HepG2 (cell line): ENCODE measurements at regions not wholly inside any gene's neighbourhood (a gene's known extent, or its start where the extent isn't known, plus 50 kb on each side); places are given as distances from the start of the nearest gene placed in this dataset.

Experiments
- ARNTL ChIP-seq: sonication (generic); formaldehyde crosslinking; IDR thresholded peaks from 2 replicates; pipeline ENCODE4 v1.4.0; 2020; ENCODE audit warnings: mild to moderate bottlenecking, missing genetic modification reagents
- DMAP1 ChIP-seq: IDR thresholded peaks from 2 replicates; pipeline ENCODE4 v1.6.1; 2016
- EP300 ChIP-seq, 3 experiments: sonication (generic) in 1 of 3; formaldehyde crosslinking in 1 of 3; IDR thresholded peaks; 2 replicates each; pipeline versions ENCODE4 v1.5.1 to v1.6.1; 2011 to 2020; ENCODE audit warnings: low read depth in 2 of 3, low read length in 2 of 3, borderline replicate concordance in 1 of 3, improper control_type of control experiment in 1 of 3, mild to moderate bottlenecking in 1 of 3, missing genetic modification reagents in 1 of 3, moderate library complexity in 1 of 3
- FOXA3 ChIP-seq: IDR thresholded peaks from 2 replicates; pipeline ENCODE4 v1.6.1; 2016; ENCODE audit warnings: missing genetic modification reagents, missing compliant biosample characterization
- HNF4A ChIP-seq: sonication (generic); formaldehyde crosslinking; IDR thresholded peaks from 2 replicates; pipeline ENCODE4 v1.4.0; 2020; ENCODE audit warnings: missing genetic modification reagents
- JUND ChIP-seq: sonication (generic); formaldehyde crosslinking; IDR thresholded peaks from 2 replicates; pipeline ENCODE4 v1.8.0; 2022; ENCODE audit warnings: mild to moderate bottlenecking, missing genetic modification reagents
- KLF6 ChIP-seq: IDR thresholded peaks from 2 replicates; pipeline ENCODE4 v1.8.0; 2016; ENCODE audit warnings: missing biosample characterization, missing genetic modification reagents
- MXD4 ChIP-seq: IDR thresholded peaks from 2 replicates; pipeline ENCODE4 v1.6.1; 2016; ENCODE audit warnings: mild to moderate bottlenecking, missing biosample characterization, missing genetic modification reagents
- NCOR1 ChIP-seq: fragments of 200-600 bp; sonication (generic); IDR thresholded peaks from 2 replicates; pipeline ENCODE4 v1.7.0; 2017; ENCODE audit warnings: antibody characterized with exemption, low read length, borderline replicate concordance
- NKX3-1 ChIP-seq: sonication (generic); formaldehyde crosslinking; IDR thresholded peaks from 2 replicates; pipeline ENCODE4 v1.5.0; 2020; ENCODE audit warnings: missing genetic modification reagents
- NR2F6 ChIP-seq, 2 experiments: IDR thresholded peaks; 2 replicates each; pipeline ENCODE4 v1.6.1; 2016; ENCODE audit warnings: antibody characterized with exemption in 1 of 2, mild to moderate bottlenecking in 1 of 2
- PPARG ChIP-seq: conservative IDR thresholded peaks from 2 replicates; pipeline ENCODE4 v1.6.1; 2016; ENCODE audit warnings: missing biosample characterization, missing genetic modification reagents
- RXRB ChIP-seq: IDR thresholded peaks from 2 replicates; pipeline ENCODE4 v1.6.1; 2016; ENCODE audit warnings: borderline replicate concordance, missing genetic modification reagents, missing compliant biosample characterization
- SMC3 ChIP-seq: IDR thresholded peaks from 2 replicates; pipeline ENCODE4 v1.6.1; 2011; ENCODE audit warnings: low read length, improper control_type of control experiment
- SRY ChIP-seq: sonication (generic); formaldehyde crosslinking; IDR thresholded peaks from 2 replicates; pipeline ENCODE4 v1.8.0; 2022; ENCODE audit warnings: mild to moderate bottlenecking, missing genetic modification reagents
- TARDBP ChIP-seq: sonication (generic); formaldehyde crosslinking; IDR thresholded peaks from 2 replicates; pipeline ENCODE4 v1.8.0; 2022; ENCODE audit warnings: mild to moderate bottlenecking, missing genetic modification reagents
- ZFX ChIP-seq: sonication (generic); formaldehyde crosslinking; IDR thresholded peaks from 2 replicates; pipeline ENCODE4 v1.4.0; 2020; ENCODE audit warnings: mild to moderate bottlenecking, low read depth, missing genetic modification reagents, moderate library complexity
- ZMYM4 ChIP-seq: sonication (generic); formaldehyde crosslinking; IDR thresholded peaks from 2 replicates; pipeline ENCODE4 v1.8.1; 2023; ENCODE audit warnings: mild to moderate bottlenecking, missing genetic modification reagents
- TF ChIP-seq, protein P1 (sequence below): sonication (generic); formaldehyde crosslinking; IDR thresholded peaks from 2 replicates; pipeline ENCODE4 v1.4.0; 2020; ENCODE audit warnings: mild to moderate bottlenecking, missing genetic modification reagents
- TF ChIP-seq, protein P2 (sequence below): sonication (generic); formaldehyde crosslinking; IDR thresholded peaks from 2 replicates; pipeline ENCODE4 v1.4.0; 2020; ENCODE audit warnings: missing genetic modification reagents
- TF ChIP-seq, protein P3 (sequence below): sonication (generic); formaldehyde crosslinking; IDR thresholded peaks from 2 replicates; pipeline ENCODE4 v1.5.0; 2020; ENCODE audit warnings: missing genetic modification reagents, mild to moderate bottlenecking, borderline replicate concordance
- TF ChIP-seq, protein P4 (sequence below): sonication (generic); formaldehyde crosslinking; IDR thresholded peaks from 2 replicates; pipeline ENCODE4 v1.9.0; 2022; ENCODE audit warnings: low read depth, missing genetic modification reagents
- TF ChIP-seq, protein P5 (sequence below): sonication (generic); formaldehyde crosslinking; IDR thresholded peaks from 2 replicates; pipeline ENCODE4 v1.5.0; 2020; ENCODE audit warnings: mild to moderate bottlenecking, missing genetic modification reagents, moderate library complexity

DNA sequence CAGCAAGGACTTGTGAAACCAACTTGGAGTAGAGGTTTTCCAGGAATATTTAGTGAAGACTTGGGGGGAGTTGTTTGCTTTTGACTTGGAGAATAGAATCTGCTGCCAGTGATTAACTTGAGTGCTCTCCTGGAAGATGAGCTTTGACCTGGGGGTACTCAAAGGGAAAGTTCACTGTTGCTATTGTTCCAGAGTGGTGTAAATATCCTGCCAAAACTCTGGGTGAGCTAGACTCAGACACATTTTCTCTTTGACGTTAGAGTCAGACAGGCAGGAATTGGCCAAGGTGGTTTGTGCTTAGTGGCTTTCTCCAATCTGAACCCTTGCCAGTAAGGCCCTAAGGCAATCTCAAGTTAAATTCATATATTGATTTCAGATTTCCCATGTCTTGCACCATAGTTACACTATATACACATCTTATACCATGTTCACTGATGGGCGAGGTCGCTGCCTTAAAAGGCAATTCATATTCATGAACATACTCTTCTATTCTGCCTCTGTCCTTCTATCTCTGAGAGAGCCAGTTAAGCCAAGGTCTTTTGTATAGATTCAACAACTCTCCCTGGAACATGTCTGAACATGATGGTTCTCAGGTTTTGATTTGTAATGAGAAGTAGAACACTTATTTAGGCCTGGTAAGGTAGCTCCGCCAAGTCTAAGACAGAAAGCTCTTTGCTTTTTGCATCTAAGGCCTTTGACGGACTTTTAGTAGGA, 204.6 kb upstream of the SLC38A2 start (continued):
- TF ChIP-seq, protein P1, sequence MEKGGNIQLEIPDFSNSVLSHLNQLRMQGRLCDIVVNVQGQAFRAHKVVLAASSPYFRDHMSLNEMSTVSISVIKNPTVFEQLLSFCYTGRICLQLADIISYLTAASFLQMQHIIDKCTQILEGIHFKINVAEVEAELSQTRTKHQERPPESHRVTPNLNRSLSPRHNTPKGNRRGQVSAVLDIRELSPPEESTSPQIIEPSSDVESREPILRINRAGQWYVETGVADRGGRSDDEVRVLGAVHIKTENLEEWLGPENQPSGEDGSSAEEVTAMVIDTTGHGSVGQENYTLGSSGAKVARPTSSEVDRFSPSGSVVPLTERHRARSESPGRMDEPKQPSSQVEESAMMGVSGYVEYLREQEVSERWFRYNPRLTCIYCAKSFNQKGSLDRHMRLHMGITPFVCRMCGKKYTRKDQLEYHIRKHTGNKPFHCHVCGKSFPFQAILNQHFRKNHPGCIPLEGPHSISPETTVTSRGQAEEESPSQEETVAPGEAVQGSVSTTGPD (CRISPR knock-in tag): 0 out of 2 replicates have a peak, but pooled peaks have one; percentile 50
- no peak for TF ChIP-seq MXD4 (CRISPR knock-in tag)
- no peak for TF ChIP-seq ZFX (CRISPR knock-in tag)
- TF ChIP-seq RXRB (CRISPR knock-in tag): peak; percentile 45
- TF ChIP-seq, protein P2, sequence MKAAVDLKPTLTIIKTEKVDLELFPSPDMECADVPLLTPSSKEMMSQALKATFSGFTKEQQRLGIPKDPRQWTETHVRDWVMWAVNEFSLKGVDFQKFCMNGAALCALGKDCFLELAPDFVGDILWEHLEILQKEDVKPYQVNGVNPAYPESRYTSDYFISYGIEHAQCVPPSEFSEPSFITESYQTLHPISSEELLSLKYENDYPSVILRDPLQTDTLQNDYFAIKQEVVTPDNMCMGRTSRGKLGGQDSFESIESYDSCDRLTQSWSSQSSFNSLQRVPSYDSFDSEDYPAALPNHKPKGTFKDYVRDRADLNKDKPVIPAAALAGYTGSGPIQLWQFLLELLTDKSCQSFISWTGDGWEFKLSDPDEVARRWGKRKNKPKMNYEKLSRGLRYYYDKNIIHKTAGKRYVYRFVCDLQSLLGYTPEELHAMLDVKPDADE (CRISPR knock-in tag): no peak
- no peak for TF ChIP-seq SRY
- peak; percentile 44; the same call in 1 of the 2 replicates for TF ChIP-seq NR2F6 (IDR thresholded peaks at IDR 0.05)
- 0 out of 2 replicates have a peak, but pooled peaks have one; percentile 28 for TF ChIP-seq NR2F6 (CRISPR knock-in tag; IDR thresholded peaks at IDR 0.05)
- TF ChIP-seq, protein P3, sequence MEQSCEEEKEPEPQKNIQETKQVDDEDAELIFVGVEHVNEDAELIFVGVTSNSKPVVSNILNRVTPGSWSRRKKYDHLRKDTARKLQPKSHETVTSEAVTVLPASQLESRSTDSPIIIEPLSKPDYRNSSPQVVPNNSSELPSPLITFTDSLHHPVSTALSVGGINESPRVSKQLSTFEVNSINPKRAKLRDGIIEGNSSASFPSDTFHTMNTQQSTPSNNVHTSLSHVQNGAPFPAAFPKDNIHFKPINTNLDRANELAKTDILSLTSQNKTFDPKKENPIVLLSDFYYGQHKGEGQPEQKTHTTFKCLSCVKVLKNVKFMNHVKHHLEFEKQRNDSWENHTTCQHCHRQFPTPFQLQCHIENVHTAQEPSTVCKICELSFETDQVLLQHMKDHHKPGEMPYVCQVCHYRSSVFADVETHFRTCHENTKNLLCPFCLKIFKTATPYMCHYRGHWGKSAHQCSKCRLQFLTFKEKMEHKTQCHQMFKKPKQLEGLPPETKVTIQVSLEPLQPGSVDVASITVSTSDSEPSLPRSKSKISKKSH (CRISPR knock-in tag): no peak
- TF ChIP-seq HNF4A (CRISPR knock-in tag): peak; percentile 93
- peak; percentile 44; the same call in 1 of the 2 replicates for TF ChIP-seq TARDBP (CRISPR knock-in tag)
- TF ChIP-seq DMAP1 (CRISPR knock-in tag): peak; percentile 26; the same call in 1 of the 2 replicates
- TF ChIP-seq EP300 (IDR thresholded peaks at IDR 0.05; ENCODE audit: low read depth in 2 of 2, low read length in 2 of 2): peak in 1 of 2 experiments; percentile 84; a peak in 2 of 4 replicates
- 0 out of 2 replicates have a peak, but pooled peaks have one; percentile 15 for TF ChIP-seq EP300 (CRISPR knock-in tag; IDR thresholded peaks at IDR 0.05; ENCODE audit: borderline replicate concordance)
- peak; percentile 50; the same call in 1 of the 2 replicates for TF ChIP-seq PPARG (CRISPR knock-in tag)
- TF ChIP-seq NCOR1: peak; percentile 90
- no peak for TF ChIP-seq JUND
- TF ChIP-seq KLF6 (CRISPR knock-in tag): no peak
- no peak for TF ChIP-seq SMC3
- peak; percentile 75 for TF ChIP-seq FOXA3 (CRISPR knock-in tag)
- TF ChIP-seq, protein P4, sequence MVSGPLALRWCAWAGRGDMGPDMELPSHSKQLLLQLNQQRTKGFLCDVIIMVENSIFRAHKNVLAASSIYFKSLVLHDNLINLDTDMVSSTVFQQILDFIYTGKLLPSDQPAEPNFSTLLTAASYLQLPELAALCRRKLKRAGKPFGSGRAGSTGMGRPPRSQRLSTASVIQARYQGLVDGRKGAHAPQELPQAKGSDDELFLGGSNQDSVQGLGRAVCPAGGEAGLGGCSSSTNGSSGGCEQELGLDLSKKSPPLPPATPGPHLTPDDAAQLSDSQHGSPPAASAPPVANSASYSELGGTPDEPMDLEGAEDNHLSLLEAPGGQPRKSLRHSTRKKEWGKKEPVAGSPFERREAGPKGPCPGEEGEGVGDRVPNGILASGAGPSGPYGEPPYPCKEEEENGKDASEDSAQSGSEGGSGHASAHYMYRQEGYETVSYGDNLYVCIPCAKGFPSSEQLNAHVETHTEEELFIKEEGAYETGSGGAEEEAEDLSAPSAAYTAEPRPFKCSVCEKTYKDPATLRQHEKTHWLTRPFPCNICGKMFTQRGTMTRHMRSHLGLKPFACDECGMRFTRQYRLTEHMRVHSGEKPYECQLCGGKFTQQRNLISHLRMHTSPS (CRISPR knock-in tag): no peak
- TF ChIP-seq NKX3-1 (CRISPR knock-in tag): no peak
- no peak for TF ChIP-seq ARNTL (CRISPR knock-in tag)
- peak; percentile 89 for TF ChIP-seq ZMYM4 (CRISPR knock-in tag)
- TF ChIP-seq, protein P5, sequence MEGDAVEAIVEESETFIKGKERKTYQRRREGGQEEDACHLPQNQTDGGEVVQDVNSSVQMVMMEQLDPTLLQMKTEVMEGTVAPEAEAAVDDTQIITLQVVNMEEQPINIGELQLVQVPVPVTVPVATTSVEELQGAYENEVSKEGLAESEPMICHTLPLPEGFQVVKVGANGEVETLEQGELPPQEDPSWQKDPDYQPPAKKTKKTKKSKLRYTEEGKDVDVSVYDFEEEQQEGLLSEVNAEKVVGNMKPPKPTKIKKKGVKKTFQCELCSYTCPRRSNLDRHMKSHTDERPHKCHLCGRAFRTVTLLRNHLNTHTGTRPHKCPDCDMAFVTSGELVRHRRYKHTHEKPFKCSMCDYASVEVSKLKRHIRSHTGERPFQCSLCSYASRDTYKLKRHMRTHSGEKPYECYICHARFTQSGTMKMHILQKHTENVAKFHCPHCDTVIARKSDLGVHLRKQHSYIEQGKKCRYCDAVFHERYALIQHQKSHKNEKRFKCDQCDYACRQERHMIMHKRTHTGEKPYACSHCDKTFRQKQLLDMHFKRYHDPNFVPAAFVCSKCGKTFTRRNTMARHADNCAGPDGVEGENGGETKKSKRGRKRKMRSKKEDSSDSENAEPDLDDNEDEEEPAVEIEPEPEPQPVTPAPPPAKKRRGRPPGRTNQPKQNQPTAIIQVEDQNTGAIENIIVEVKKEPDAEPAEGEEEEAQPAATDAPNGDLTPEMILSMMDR: no peak
